Uterus (tissue), 2 donors: ENCODE measurements at regions not wholly inside any gene's neighbourhood (a gene's known extent, or its start where the extent isn't known, plus 50 kb on each side); places are given as distances from the start of the nearest gene placed in this dataset.

Experiments used
- CTCF ChIP-seq, 4 experiments: fragments of 200-600 bp in 2 of 4; fragments of 450-650 bp in 2 of 4; sonication (generic) in 2 of 4; IDR thresholded peaks; one replicate each; pipeline ENCODE4 v1.5.1; 2016 to 2019; ENCODE audit warnings: antibody characterized with exemption in 4 of 4, mild to moderate bottlenecking in 2 of 4, moderate library complexity in 1 of 4
- POLR2A ChIP-seq, 2 donors: fragments of 450-650 bp; IDR thresholded peaks; one replicate each; pipeline ENCODE4 v1.6.1; 2016; ENCODE audit warnings: antibody characterized with exemption in 2 of 2, mild to moderate bottlenecking in 1 of 2, moderate library complexity in 1 of 2

GRCh38 chr5:35324679-35325078, 94.4 kb upstream of the PRLR start:
- TF ChIP-seq CTCF (IDR thresholded peaks at IDR 0.05) (no peak), POLR2A (IDR thresholded peaks at IDR 0.05) (no peak)
